ENCODE measurements at regions not wholly inside any gene's neighbourhood (a gene's known extent, or its start where the extent isn't known, plus 50 kb on each side); places are given as distances from the start of the nearest gene placed in this dataset.

GRCh38 chr2:14815201-14815600 is 182.7 kb downstream of the LRATD1 start:
- no peak for ATAC-seq
- CTCF ChIA-PET: no interaction called here
- intact Hi-C loops (cut with micrococcal nuclease): no loop called here
- H3K9me3 Mint-ChIP-seq: peaks cover 9% of the 10 kb centered on the region
- H3K36me3 Mint-ChIP-seq (ENCODE audit: low read depth): no peaks in the 10 kb centered on the region
- H3K4me3 Mint-ChIP-seq: no peak overlapping the region
- no peak for TF ChIP-seq CTCF (IDR thresholded peaks at IDR 0.05)
- H3K27me3 Mint-ChIP-seq: no peaks in the 10 kb centered on the region
- POLR2A ChIA-PET: no interaction called here
- no peak for DNase-seq
- no peak overlapping the region for H3K27ac Mint-ChIP-seq
- H3K4me1 Mint-ChIP-seq (ENCODE audit: low read depth): no peaks in the 10 kb centered on the region

- H3K4me3 Mint-ChIP-seq: no peak overlapping the region
- no peaks in the 10 kb centered on the region for H3K4me1 Mint-ChIP-seq (ENCODE audit: low read depth)
- H3K9me3 Mint-ChIP-seq: peaks cover 9% of the 10 kb centered on the region
- DNase-seq (no peak), ATAC-seq (no peak)
- intact Hi-C loops (cut with micrococcal nuclease): no loop called here
- H3K27ac Mint-ChIP-seq: no peak overlapping the region
- no peaks in the 10 kb centered on the region for H3K27me3 Mint-ChIP-seq
- TF ChIP-seq CTCF (IDR thresholded peaks at IDR 0.05): no peak
- ChIA-PET CTCF (no interaction called here), POLR2A (no interaction called here)
- H3K36me3 Mint-ChIP-seq (ENCODE audit: low read depth): no peaks in the 10 kb centered on the region
Measured at GRCh38 chr2:14816069-14817060, 183.8 kb downstream of the LRATD1 start.

- Mint-ChIP-seq H3K9me3 (peaks cover 6% of the 10 kb centered on the region), H3K4me3 (no peak overlapping the region), H3K27me3 (no peaks in the 10 kb centered on the region), H3K36me3 (ENCODE audit: low read depth) (no peaks in the 10 kb centered on the region), H3K4me1 (ENCODE audit: low read depth) (no peaks in the 10 kb centered on the region), H3K27ac (no peak overlapping the region)
- CTCF ChIA-PET: no interaction called here
- POLR2A ChIA-PET: no interaction called here
- ATAC-seq (no peak), DNase-seq (no peak)
- TF ChIP-seq CTCF (IDR thresholded peaks at IDR 0.05): no peak
- intact Hi-C loops (cut with micrococcal nuclease): no loop called here
Measured at GRCh38 chr2:14817848-14818247, 185.3 kb downstream of the LRATD1 start.

GRCh38 chr2:14826518-14826917 is 194.0 kb downstream of the LRATD1 start:
- no peaks in the 10 kb centered on the region for H3K27me3 Mint-ChIP-seq
- H3K36me3 Mint-ChIP-seq (ENCODE audit: low read depth): no peaks in the 10 kb centered on the region
- H3K27ac Mint-ChIP-seq: no peak overlapping the region
- ATAC-seq (no peak), DNase-seq (no peak)
- no peak for TF ChIP-seq CTCF (IDR thresholded peaks at IDR 0.05)
- ChIA-PET CTCF (no interaction called here), POLR2A (no interaction called here)
- no peak overlapping the region for H3K4me3 Mint-ChIP-seq
- H3K9me3 Mint-ChIP-seq: no peaks in the 10 kb centered on the region
- no peaks in the 10 kb centered on the region for H3K4me1 Mint-ChIP-seq (ENCODE audit: low read depth)
- intact Hi-C loops (cut with micrococcal nuclease): no loop called here

- CTCF ChIA-PET: no interaction called here
- TF ChIP-seq CTCF (IDR thresholded peaks at IDR 0.05): no peak
Measured at GRCh38 chr2:14827226-14828023, 194.9 kb downstream of the LRATD1 start.

More at GRCh38 chr2:14827226-14828023, 194.9 kb downstream of the LRATD1 start:
- no peaks in the 10 kb centered on the region for H3K36me3 Mint-ChIP-seq (ENCODE audit: low read depth)
- no peaks in the 10 kb centered on the region for H3K27me3 Mint-ChIP-seq
- H3K4me3 Mint-ChIP-seq: no peak overlapping the region
- POLR2A ChIA-PET: no interaction called here
- intact Hi-C loops (cut with micrococcal nuclease): no loop called here
- DNase-seq: no peak
- no peaks in the 10 kb centered on the region for H3K9me3 Mint-ChIP-seq
- H3K4me1 Mint-ChIP-seq (ENCODE audit: low read depth): no peaks in the 10 kb centered on the region
- ATAC-seq: no peak
- H3K27ac Mint-ChIP-seq: no peak overlapping the region
